ENCODE measurements at regions not wholly inside any gene's neighbourhood (a gene's known extent, or its start where the extent isn't known, plus 50 kb on each side); places are given as distances from the start of the nearest gene placed in this dataset.

GRCh38 chr4:41327770-41328169 lies 71.0 kb downstream of the UCHL1 start:
- Histone ChIP-seq H3K4me1 (ENCODE audit: control insufficient read depth, insufficient read depth, low read length) (no peaks in the 10 kb centered on the region), H3K36me3 (ENCODE audit: control insufficient read depth, insufficient read depth, low read length) (no peaks in the 10 kb centered on the region), H3K4me3 (ENCODE audit: low read length) (no peak overlapping the region), H3K27me3 (ENCODE audit: control insufficient read depth, insufficient read depth, low read length) (no peaks in the 10 kb centered on the region), H3K9me3 (ENCODE audit: control insufficient read depth, low read depth, low read length) (no peaks in the 10 kb centered on the region), H3K27ac (ENCODE audit: low read length) (no peak overlapping the region)
- DNase-seq = no peak
- no CpG with 5 or more reads among the region's 6 CpGs for WGBS (ENCODE audit: insufficient coverage, low lambda C conversion rate)

DNA sequence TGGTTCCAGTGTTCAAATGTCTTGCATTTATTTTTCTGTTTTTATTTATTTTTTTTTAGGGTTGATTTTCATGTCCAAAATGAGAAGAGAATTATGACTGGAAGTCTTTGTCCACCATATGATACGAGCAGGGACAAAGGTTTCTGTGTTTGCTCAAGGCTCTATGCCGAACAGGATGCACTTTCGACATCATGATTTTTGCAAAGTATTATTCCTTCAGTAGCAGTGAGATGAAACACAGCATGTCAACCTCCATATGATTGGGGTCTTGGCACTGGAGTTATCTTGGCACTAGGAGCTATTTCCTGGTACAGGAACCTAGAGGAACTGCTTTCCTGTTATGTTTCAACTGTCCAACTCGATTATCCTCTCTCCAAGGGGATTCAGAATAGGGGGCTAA lies 72.6 kb downstream of the UCHL1 start:
- no peak overlapping the region for H3K27ac ChIP-seq (ENCODE audit: low read length)
- no peaks in the 10 kb centered on the region for H3K36me3 ChIP-seq (ENCODE audit: control insufficient read depth, insufficient read depth, low read length)
- H3K4me1 ChIP-seq (ENCODE audit: control insufficient read depth, insufficient read depth, low read length) = no peaks in the 10 kb centered on the region
- H3K9me3 ChIP-seq (ENCODE audit: control insufficient read depth, low read depth, low read length) = no peaks in the 10 kb centered on the region
- no peaks in the 10 kb centered on the region for H3K27me3 ChIP-seq (ENCODE audit: control insufficient read depth, insufficient read depth, low read length)
- H3K4me3 ChIP-seq (ENCODE audit: low read length) = no peak overlapping the region
- no peak for DNase-seq
- no CpG with 5 or more reads among the region's 4 CpGs for WGBS (ENCODE audit: insufficient coverage, low lambda C conversion rate)

DNA sequence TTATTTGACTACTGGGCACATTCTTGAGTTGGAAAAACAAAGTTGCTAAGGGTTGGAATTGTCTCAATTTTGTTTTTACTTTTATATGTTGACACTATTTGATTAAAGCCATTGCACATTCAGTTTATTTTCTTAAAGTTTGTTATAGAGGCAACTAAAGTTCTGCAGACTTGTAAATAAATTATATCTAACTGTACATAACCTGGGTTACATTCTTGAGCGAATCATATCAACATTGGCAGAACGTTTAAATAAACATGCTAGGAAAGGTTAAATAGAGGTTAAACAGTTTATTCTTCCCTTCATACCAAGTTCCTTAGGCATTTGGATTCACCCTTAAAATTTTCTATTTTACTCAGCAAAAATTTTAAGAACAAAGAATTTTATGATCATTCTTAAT lies 74.5 kb downstream of the UCHL1 start:
- Histone ChIP-seq H3K27ac (ENCODE audit: low read length) (no peak overlapping the region), H3K36me3 (ENCODE audit: control insufficient read depth, insufficient read depth, low read length) (no peaks in the 10 kb centered on the region), H3K27me3 (ENCODE audit: control insufficient read depth, insufficient read depth, low read length) (no peaks in the 10 kb centered on the region), H3K4me1 (ENCODE audit: control insufficient read depth, insufficient read depth, low read length) (no peaks in the 10 kb centered on the region), H3K4me3 (ENCODE audit: low read length) (no peak overlapping the region), H3K9me3 (ENCODE audit: control insufficient read depth, low read depth, low read length) (no peaks in the 10 kb centered on the region)
- WGBS (ENCODE audit: insufficient coverage, low lambda C conversion rate) = no CpG with 5 or more reads among the region's 2 CpGs
- DNase-seq = no peak

DNA sequence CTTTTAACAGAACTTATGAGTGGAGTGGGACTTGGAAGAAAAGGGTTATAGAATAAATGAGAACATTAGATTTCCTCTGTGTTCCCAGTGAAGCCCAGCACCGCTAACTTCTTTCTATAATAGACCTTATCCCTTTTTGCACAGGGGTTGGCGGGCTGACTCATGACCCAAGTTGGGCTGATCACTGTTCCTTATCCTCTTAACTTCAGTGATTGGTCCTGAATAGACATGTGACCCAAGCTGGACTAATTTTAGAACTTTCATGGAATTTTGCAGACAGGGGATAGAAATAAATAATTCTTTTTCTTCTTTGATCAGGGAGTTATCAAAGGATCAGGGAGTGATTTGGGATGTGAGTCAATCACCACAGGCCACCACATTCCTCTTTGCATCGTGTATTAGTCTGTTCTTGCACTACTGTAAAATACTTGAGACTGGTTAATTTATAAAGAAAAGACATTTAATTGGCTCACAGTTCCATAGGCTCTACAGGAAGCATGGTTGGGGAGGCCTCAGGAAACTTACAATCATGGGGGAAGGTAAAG lies 75.9 kb downstream of the UCHL1 start:
- H3K36me3 ChIP-seq (ENCODE audit: control insufficient read depth, insufficient read depth, low read length) = no peaks in the 10 kb centered on the region
- no CpG with 5 or more reads among the region's 3 CpGs for WGBS (ENCODE audit: insufficient coverage, low lambda C conversion rate)
- H3K4me3 ChIP-seq (ENCODE audit: low read length) = no peak overlapping the region
- no peaks in the 10 kb centered on the region for H3K4me1 ChIP-seq (ENCODE audit: control insufficient read depth, insufficient read depth, low read length)
- no peak overlapping the region for H3K27ac ChIP-seq (ENCODE audit: low read length)
- H3K27me3 ChIP-seq (ENCODE audit: control insufficient read depth, insufficient read depth, low read length) = no peaks in the 10 kb centered on the region
- H3K9me3 ChIP-seq (ENCODE audit: control insufficient read depth, low read depth, low read length) = no peaks in the 10 kb centered on the region
- DNase-seq = no peak

- WGBS (ENCODE audit: insufficient coverage, low lambda C conversion rate) = 33% methylated on average over 1 of the region's 2 CpGs
- DNase-seq = no peak
- Histone ChIP-seq H3K36me3 (ENCODE audit: control insufficient read depth, insufficient read depth, low read length) (no peaks in the 10 kb centered on the region), H3K27me3 (ENCODE audit: control insufficient read depth, insufficient read depth, low read length) (no peaks in the 10 kb centered on the region), H3K27ac (ENCODE audit: low read length) (no peak overlapping the region), H3K4me1 (ENCODE audit: control insufficient read depth, insufficient read depth, low read length) (no peaks in the 10 kb centered on the region), H3K4me3 (ENCODE audit: low read length) (no peak overlapping the region), H3K9me3 (ENCODE audit: control insufficient read depth, low read depth, low read length) (no peaks in the 10 kb centered on the region)
Observed at GRCh38 chr4:41334182-41334581, 77.5 kb downstream of the UCHL1 start.

- H3K9me3 ChIP-seq (ENCODE audit: control insufficient read depth, low read depth, low read length) = no peaks in the 10 kb centered on the region
- H3K27me3 ChIP-seq (ENCODE audit: control insufficient read depth, insufficient read depth, low read length) = no peaks in the 10 kb centered on the region
- no peak overlapping the region for H3K27ac ChIP-seq (ENCODE audit: low read length)
- H3K36me3 ChIP-seq (ENCODE audit: control insufficient read depth, insufficient read depth, low read length) = no peaks in the 10 kb centered on the region
- no peak overlapping the region for H3K4me3 ChIP-seq (ENCODE audit: low read length)
- DNase-seq = peak in 1 of 2 donors; percentile 15
- no peaks in the 10 kb centered on the region for H3K4me1 ChIP-seq (ENCODE audit: control insufficient read depth, insufficient read depth, low read length)
- WGBS (ENCODE audit: insufficient coverage, low lambda C conversion rate) = 52% methylated on average over 2 of the region's 10 CpGs
Observed at GRCh38 chr4:41339812-41340809, 83.4 kb downstream of the UCHL1 start.

DNA sequence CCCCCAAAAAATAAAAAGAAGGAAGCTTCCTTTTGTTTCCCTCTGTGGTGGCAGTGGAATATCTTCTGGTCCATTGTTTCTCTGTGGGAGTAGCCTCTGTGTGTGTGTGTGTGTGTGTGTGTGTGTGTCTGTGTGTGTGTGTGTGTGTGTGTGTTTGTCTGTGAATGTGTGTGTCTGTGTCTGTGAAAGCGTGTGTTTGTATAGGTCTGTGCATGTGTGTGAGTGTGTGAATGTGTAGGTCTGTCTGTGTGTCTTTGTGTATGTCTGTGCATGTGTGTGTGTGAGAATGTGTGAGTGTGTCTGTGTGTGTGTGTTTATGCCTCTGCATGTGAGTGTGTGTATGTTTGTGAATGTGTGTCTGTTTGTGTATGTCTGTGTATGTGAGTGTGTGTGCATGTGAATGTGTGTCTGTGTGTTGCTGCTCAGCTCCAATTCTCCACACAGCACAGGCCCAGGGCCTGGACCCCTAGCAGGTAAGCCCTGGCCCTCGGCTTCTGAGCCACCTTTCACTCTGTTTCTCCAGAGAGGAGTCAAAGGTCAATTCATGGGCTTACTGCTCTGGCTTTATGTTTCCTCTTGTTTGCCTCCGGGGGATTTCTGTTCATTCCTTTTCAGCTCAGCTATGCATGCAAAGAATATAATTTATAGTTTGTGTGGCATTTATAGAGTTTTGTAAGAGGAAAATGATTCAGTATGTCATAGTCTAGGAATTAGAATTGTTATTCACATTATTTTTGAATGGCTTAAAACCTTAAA lies 89.8 kb downstream of the UCHL1 start:
- H3K27ac ChIP-seq (ENCODE audit: low read length) = no peak overlapping the region
- DNase-seq = no peak
- H3K36me3 ChIP-seq (ENCODE audit: control insufficient read depth, insufficient read depth, low read length) = no peaks in the 10 kb centered on the region
- no peak overlapping the region for H3K4me3 ChIP-seq (ENCODE audit: low read length)
- no peaks in the 10 kb centered on the region for H3K9me3 ChIP-seq (ENCODE audit: control insufficient read depth, low read depth, low read length)
- no CpG with 5 or more reads among the region's 3 CpGs for WGBS (ENCODE audit: insufficient coverage, low lambda C conversion rate)
- H3K4me1 ChIP-seq (ENCODE audit: control insufficient read depth, insufficient read depth, low read length) = no peaks in the 10 kb centered on the region
- H3K27me3 ChIP-seq (ENCODE audit: control insufficient read depth, insufficient read depth, low read length) = no peaks in the 10 kb centered on the region

DNA sequence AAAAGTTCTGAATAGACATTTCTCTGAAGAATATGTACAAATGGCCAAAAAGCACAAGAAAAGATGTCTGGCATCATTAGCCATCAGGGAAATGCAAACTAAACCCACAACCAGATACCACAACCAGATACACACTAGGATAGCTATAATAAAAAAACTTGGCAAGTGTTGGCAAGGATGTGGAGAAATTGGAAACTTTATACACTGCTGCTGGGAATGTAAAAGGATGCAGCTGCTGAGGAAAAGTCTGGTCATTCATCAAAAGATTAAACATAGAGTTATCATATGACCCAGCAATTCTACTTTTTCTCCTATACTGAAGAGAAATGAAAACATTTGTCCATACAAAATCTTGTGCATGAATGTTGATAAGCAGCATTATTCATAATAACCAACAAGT lies 92.3 kb downstream of the UCHL1 start:
- Histone ChIP-seq H3K36me3 (ENCODE audit: control insufficient read depth, insufficient read depth, low read length) (no peaks in the 10 kb centered on the region), H3K27me3 (ENCODE audit: control insufficient read depth, insufficient read depth, low read length) (no peaks in the 10 kb centered on the region), H3K4me1 (ENCODE audit: control insufficient read depth, insufficient read depth, low read length) (no peaks in the 10 kb centered on the region), H3K9me3 (ENCODE audit: control insufficient read depth, low read depth, low read length) (no peaks in the 10 kb centered on the region), H3K27ac (ENCODE audit: low read length) (no peak overlapping the region), H3K4me3 (ENCODE audit: low read length) (no peak overlapping the region)
- no peak for DNase-seq

DNA sequence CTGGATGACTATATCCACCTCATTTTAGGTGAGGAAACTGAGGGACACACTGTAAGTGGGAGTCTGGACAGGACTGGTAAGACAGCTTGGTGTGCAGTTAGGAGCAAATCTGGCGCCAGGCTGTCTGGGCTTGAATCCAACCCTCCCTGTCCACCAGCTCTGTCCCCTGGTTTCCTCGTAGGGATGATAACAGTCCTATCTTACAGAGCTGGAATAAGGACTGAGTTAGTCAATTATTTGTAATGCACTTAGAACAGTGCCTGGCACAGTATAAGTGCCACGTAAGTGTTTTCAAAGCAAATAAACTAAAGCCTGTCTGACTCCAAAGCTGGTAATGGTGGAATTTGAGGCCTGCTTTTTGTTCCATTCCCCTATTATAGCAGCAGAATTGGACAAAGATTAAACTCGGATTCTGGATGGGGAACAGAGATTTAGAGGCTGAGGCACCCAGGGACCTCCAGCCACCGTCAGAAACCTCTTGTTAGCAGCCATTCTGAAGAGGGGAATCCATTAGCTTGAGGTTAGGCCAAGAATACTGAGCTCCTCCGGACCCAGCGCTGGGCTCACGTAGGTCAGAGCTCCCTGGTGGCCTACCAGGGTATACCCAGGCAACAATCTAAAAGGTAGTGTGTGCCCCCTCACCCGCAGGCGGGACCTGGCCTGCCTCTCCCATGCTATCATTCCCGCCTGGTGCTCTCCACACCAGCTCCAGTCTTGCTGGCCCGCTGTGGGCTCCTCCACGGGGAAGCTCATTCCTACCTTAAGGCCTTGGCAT lies 102.1 kb downstream of the UCHL1 start:
- no peaks in the 10 kb centered on the region for H3K9me3 ChIP-seq (ENCODE audit: control insufficient read depth, low read depth, low read length)
- WGBS (ENCODE audit: insufficient coverage, low lambda C conversion rate) = 100% methylated on average over 1 of the region's 13 CpGs
- H3K36me3 ChIP-seq (ENCODE audit: control insufficient read depth, insufficient read depth, low read length) = no peaks in the 10 kb centered on the region
- H3K4me3 ChIP-seq (ENCODE audit: low read length) = no peak overlapping the region
- H3K27ac ChIP-seq (ENCODE audit: low read length) = no peak overlapping the region
- H3K4me1 ChIP-seq (ENCODE audit: control insufficient read depth, insufficient read depth, low read length) = peaks cover 5% of the 10 kb centered on the region
- H3K27me3 ChIP-seq (ENCODE audit: control insufficient read depth, insufficient read depth, low read length) = peaks cover 54% of the 10 kb centered on the region
- no peak for DNase-seq

GRCh38 chr4:41359422-41359775 lies 102.7 kb downstream of the UCHL1 start:
- Histone ChIP-seq H3K4me1 (ENCODE audit: control insufficient read depth, insufficient read depth, low read length) (peaks cover 5% of the 10 kb centered on the region), H3K27me3 (ENCODE audit: control insufficient read depth, insufficient read depth, low read length) (peaks cover 55% of the 10 kb centered on the region), H3K27ac (ENCODE audit: low read length) (no peak overlapping the region), H3K36me3 (ENCODE audit: control insufficient read depth, insufficient read depth, low read length) (no peaks in the 10 kb centered on the region), H3K9me3 (ENCODE audit: control insufficient read depth, low read depth, low read length) (no peaks in the 10 kb centered on the region), H3K4me3 (ENCODE audit: low read length) (no peak overlapping the region)
- no peak for DNase-seq
- no CpG with 5 or more reads among the region's 5 CpGs for WGBS (ENCODE audit: insufficient coverage, low lambda C conversion rate)
